RPMI7951 (cell line): ENCODE measurements at regions not wholly inside any gene's neighbourhood (a gene's known extent, or its start where the extent isn't known, plus 50 kb on each side); places are given as distances from the start of the nearest gene placed in this dataset.
"Not testable (repeated sequence)": the region's sequence is repeated elsewhere in the genome, so short reads cannot be mapped to it uniquely, and the experiment has no call there.

Experiments
- DNase-seq: peaks from one replicate; pipeline ENCODE4 v3.0.0-alpha.2; 2012; ENCODE audit warnings: low read depth

- no peak for DNase-seq
These were observed 598.3 kb downstream of the EFNA5 start for GRCh38 chr5:107072440-107072839.

- no peak for DNase-seq
These were observed 602.0 kb downstream of the EFNA5 start for GRCh38 chr5:107068782-107069181.

- no peak for DNase-seq
These were observed 603.3 kb downstream of the EFNA5 start for GRCh38 chr5:107067395-107067794.

DNA sequence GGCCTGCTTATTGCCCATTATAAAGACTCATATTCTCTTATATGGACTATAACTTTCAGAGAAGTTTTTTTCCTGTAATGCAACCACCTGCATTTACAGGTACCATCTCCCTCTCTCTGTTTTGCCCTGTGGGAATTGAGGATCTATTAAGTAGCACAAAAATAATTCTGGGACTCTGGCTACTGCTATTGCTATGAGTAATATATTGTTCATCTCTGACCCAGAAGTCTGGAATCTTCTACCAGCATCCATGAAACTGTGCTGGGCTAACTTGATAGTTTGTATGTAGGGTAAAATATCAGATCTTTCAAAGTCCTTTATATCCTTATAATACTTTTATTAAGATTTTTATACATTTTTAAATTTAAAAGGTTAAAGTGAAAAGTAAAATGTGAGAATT lies 607.2 kb downstream of the EFNA5 start:
- no peak for DNase-seq

DNA sequence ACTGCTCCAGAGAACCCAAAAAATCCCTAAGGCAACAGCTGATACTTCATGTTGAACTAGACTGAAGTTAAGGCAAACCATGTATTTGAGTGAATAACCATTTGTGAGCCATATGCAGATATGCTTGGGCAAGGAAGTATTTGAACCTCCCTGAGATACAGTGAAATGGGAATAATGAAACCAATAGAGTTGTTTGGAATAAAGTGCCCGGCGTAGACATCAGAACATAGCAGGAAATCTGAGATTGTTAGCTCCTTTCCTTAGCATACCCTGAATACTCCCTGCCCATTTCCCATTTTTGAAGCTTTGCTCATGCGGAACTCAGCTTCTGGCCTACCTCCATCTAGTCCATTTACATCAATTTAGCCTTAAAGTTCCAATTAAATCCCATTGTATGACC lies 611.9 kb downstream of the EFNA5 start:
- no peak for DNase-seq

DNA sequence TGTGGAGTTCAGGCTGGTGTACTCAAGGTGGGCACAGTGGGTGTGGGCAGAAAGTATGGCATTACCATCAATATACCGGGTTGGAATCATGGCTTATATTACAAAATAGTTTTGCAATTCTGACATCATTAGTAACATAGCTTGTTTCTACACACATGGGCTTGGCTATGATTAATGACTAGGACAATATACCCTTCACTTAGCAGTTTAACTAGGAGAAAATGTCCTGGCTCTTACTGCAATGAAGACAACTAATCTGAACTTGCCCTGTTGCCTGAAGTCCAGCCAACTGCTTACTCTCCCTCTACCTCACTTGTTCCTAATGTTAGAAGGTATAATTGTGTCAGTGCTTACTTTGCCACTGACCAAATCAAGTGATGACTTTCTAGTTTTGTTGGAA lies 612.5 kb downstream of the EFNA5 start:
- no peak for DNase-seq

DNA sequence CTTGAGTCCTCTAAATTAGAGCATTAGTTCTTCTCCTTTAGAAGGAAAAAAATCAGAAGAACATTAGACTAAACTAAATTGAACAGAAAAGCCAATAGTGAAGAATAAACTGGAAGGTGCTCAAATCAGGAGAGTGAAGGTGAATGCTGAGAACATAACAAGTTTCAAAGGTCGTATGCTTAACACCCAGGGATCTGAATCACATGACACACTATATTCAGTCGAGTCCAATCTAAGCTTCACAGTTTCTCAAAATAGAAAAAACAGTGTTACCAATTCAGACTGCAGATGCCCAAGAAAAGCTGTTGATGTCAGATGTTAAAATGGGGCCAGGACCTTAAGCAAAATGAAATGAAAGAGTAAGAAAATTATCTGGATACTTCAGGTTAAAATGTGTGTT lies 614.5 kb downstream of the EFNA5 start:
- DNase-seq, result no peak

DNA sequence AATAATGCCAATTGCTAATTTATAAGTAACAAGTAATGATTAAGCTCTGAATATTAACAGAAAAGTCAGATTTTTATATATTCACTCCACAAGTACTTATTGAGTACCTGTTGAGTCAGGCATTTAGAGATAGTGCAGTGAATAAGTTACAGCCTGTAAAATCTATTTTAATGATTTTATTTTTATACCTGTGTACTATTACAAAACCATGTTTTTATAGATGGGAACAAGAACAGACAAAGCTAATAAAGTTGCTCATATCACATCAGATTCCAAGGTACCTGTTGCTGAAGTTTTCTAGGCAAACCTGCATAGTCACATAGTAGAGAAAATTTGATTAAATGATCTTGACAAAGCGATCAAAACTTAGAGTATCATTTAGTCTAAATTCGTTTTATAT lies 623.7 kb downstream of the EFNA5 start:
- no peak for DNase-seq

GRCh38 chr5:107043665-107044064 lies 627.1 kb downstream of the EFNA5 start:
- no peak for DNase-seq

DNA sequence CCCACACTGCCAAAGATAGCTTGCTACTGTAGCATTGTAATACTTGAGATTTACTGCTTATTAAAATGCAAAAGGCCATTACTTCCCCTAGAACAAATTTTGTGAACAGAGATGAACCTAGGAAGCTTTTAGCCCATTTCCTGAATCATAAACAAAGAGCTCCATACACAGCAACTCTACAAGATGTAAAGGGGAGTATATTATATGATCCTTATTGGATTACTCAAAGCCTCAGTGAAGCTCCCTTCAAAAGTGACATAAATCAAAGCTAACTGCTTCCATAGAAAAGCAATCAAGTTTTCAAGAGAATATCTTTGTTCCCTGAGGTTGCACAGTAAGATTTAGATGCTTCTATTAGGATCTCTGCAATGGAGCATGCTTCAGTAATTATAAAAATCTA lies 629.8 kb downstream of the EFNA5 start:
- no peak for DNase-seq

GRCh38 chr5:107032629-107033028 lies 638.1 kb downstream of the EFNA5 start:
- DNase-seq, result no peak

- no peak for DNase-seq
These were observed 641.8 kb downstream of the EFNA5 start for GRCh38 chr5:107028938-107029337.

DNA sequence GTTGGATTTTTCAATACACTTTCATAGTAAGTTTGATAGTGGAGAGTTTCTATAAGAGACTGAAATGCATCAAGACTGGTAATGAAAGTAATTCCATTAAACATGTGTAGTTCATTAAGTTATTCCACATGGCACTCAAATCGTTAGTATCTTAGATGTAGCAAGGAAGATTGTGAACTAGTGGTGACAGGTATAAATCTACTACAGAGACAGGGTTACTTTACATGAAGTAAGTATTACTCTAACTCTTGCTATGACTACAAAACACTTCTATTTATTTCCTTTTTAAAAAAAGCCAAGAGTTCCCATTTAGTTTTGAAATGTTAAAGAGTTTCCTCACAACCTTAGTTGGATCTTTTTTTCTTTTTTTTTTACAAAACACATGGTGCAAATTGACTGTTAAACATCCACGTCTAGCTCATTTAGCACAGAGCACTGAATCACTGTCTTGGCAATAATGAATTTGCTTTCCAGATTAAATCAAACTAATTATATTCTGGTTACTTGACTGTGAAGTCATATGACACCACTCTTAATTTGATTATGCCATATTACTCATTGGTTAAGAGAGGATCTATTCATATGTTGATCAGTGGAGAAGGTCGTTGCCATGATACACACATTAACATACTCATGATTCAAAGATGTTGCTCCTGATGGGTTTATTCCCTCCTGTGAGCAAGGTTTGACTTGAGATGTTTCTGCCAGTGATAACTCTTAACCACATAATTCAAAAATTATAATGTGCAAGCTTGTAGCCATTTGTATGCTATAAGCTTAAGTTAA lies 644.8 kb downstream of the EFNA5 start:
- no peak for DNase-seq

DNA sequence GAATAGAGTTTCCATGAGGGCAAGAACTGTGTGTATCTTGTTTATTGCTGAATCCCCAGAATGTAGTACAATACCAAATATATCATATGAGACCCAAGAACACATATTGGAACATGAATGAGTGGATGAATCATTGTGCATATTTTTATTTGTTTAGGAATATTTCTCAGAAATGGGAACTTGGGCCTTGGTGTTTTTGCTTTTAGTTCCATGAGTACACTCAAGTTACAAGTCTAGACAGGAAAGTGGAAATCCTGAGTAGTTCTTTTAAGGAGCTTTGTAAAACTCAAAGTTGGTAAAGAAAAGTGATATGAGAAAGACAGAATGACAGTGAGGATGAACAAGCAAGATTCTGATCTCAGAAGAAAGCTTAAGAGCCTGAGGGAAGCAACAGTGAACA lies 647.0 kb downstream of the EFNA5 start:
- DNase-seq, result no peak

DNA sequence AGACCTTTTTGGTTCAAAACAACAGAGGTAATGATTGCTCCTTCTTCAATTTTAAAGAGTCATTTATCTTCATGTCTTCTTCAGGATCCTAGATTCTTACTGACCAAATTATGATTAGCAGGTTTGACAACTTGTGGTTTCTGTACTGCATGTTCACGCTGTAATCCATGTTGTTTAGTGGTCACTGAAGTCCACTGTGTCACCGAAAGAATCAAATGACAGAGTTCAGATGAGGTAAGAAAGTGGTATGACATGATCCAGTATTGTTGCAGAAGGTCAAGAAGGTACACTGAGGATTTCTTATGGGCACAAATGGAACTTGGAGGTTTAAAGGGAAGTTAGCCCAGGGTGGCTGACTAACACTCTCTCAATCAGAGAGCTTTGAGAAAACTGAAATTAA lies 649.2 kb downstream of the EFNA5 start:
- DNase-seq, result no peak

DNA sequence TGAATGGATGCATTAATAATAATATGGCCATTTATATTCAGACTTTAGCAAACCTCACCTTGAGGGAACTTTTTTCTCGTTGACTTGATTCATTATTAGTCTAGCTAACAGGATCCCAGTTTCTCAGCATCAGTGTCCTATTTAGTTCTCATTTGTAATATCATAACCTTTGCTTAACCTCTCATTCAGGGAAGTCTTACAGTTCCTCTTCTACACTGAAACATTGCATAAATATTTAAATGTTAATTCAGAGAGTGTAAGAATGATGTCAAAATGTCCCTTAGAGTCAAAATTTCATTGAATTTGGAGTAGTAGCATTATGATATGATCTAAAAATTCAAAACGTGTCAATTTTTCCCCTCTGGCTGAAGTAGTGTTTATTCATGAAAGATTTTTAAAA lies 650.1 kb downstream of the EFNA5 start:
- DNase-seq, result no peak

DNA sequence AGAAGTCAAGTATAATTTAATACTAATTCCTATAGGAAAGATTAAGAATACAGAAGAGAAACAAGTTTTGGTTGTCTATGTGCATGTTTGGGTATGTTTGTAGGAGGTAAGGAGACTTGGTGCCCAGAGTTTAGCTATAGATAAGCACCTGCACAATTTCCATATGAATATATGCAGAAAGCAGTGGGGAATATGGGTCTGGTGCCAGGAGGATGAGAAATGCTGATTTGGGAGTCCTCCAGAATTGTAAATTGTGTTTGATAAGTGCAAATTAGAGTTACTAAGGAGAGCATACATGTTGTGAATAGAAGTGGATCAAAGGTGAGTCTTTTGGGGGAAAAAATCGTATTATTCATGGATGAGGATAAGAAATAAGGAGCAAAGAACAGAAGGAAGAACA lies 653.1 kb downstream of the EFNA5 start:
- DNase-seq, result no peak

GRCh38 chr5:107012371-107012770 lies 658.4 kb downstream of the EFNA5 start:
- DNase-seq, result no peak

DNA sequence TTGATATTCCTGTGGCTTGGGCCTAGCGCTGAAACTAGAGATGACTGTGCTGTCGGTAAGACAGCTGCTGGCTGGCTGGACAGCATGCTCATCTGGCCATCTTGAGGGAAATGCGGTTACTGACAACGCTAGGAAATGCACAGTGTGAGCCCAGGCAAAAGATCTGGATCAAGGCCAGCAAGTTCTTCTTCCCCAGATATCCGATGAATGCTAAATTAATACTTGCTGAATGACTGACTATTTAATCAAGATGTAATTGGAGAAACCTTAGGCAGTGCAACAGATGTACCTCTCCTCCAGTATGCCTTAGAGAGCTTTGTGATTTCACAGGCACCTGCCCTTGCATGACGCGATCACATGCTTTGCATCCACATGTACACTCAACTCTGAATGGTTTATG lies 659.1 kb downstream of the EFNA5 start:
- DNase-seq, result peak; percentile 1

DNA sequence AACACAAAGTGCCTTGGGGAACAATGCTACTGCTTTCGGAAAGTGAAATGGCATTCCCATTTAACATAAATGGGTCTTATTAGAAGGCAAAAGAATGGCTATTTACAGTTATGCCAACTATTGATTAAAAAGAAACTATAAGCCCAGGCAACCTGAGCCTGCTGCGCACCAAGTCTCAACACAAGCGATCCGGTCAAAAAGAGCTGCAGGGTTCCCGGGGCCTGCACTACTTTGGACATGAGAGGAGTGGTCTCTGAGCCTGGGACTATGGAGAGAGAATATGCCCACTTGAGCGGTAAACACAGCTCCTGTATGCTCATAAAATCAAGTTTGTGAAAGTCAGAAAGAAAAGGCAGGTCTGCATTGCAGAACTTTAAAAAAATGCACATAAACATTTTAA lies 660.7 kb downstream of the EFNA5 start:
- DNase-seq, result no peak

DNA sequence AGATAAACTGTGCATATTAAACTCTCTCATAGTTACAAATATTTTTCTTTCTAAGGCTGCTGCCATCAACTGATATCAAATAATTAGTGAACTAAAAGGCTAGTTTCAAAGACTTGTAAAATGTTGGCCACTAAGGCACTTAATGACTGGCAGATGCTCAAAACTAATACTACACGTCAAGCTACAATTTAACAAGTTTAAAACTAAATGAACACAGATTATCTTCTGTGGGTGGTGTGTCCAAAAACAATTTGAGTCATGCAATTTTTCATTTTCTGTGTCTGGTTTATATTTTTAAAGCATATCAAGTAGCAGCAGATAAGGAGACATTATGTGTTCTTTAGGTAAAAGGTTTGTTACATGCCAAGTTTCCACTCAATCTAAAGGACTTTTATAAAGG lies 665.1 kb downstream of the EFNA5 start:
- DNase-seq, result no peak

DNA sequence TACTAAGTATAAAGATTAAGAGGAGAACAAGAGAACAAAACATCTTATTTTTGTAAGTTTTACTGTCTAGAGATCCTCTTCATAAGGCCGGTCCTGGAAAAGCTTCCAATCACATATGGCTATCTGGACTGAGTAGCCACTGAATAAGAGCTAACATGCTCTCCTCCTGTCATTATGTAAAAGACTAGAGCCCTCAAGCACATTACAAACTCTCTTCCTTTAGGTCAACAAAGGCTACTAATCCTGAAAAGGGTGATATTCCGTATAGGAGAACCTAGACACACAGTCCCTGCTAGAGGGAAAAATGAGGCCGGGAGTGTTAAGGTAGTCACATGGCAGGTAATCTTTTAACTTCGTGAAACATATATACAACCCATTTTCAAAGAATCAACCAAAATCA lies 665.6 kb downstream of the EFNA5 start:
- DNase-seq, result no peak

DNA sequence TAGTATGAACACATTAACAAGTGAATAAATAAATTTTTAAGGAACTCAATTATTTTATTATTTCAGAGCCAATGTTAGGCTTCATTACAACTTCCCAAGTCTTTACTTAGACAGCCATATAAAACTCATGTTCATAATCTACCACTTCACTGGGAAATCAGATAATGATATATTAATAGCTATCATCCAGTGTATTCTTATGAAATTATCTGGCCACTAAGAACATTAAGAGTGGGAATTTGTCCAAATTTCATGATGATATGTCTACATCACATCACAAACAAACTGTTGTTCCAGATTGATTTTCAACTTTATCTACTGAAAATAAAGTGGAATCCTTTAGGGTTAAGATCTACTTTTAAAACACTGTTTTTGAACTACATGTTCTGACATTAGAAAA lies 668.6 kb downstream of the EFNA5 start:
- no peak for DNase-seq

DNA sequence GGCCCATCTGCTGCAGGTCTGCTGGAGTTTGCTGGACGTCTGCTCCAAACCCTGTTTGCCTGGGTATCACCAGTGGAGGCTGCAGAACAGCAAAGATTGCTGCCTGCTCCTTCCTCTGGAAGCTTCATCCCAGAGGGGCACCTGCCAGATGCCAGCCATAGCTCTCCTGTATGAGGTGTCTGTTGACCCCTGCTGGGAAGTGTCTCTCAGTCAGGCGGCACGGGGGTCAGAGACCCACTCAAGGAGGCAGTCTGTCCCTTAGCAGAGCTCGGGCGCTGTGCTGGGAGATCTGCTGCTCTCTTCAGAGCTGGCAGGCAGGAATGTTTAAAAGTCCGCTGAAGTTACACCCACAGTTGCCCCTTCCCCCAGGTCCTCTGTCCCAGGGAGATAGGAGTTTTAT lies 671.2 kb downstream of the EFNA5 start:
- DNase-seq, result not testable (repeated sequence)
